DOHH2 (cell line): ENCODE measurements at regions not wholly inside any gene's neighbourhood (a gene's known extent, or its start where the extent isn't known, plus 50 kb on each side); places are given as distances from the start of the nearest gene placed in this dataset.

Experiments used
- H3F3A ChIP-seq: fragments of 200-600 bp; sonication (generic), shearing (Covaris generic); 2 replicates; pipeline ENCODE4 v1.6.0; 2016; ENCODE audit warnings: antibody characterized with exemption, mild to moderate bottlenecking; ENCODE audit not compliant: control insufficient read depth, insufficient read depth
- H3K27ac ChIP-seq: fragments of 200-600 bp; sonication (generic); 2 replicates; pipeline ENCODE4 v1.5.1; 2014; ENCODE audit warnings: low read depth, mild to moderate bottlenecking, low read length, moderate library complexity
- H3K27me3 ChIP-seq: fragments of 200-600 bp; sonication (generic); 2 replicates; pipeline ENCODE4 v1.6.1; 2014; ENCODE audit warnings: mild to moderate bottlenecking, low read length, mixed read lengths; ENCODE audit not compliant: control insufficient read depth
- H3K36me3 ChIP-seq: fragments of 200-600 bp; sonication (generic); 2 replicates; pipeline ENCODE4 v1.6.1; 2014; ENCODE audit warnings: mild to moderate bottlenecking, low read length, moderate library complexity, mixed read lengths; ENCODE audit not compliant: control insufficient read depth
- H3K4me1 ChIP-seq: fragments of 200-600 bp; sonication (generic); 2 replicates; pipeline ENCODE4 v1.6.1; 2014; ENCODE audit warnings: mild to moderate bottlenecking, low read length, mixed read lengths; ENCODE audit not compliant: control insufficient read depth
- H3K4me2 ChIP-seq: fragments of 200-600 bp; sonication (generic); 2 replicates; pipeline ENCODE4 v1.6.0; 2014; ENCODE audit warnings: mild to moderate bottlenecking, low read length, moderate library complexity
- H3K4me3 ChIP-seq: fragments of 200-600 bp; sonication (generic); 2 replicates; pipeline ENCODE4 v1.5.1; 2014; ENCODE audit warnings: mild to moderate bottlenecking, low read length, mixed read lengths
- H3K79me2 ChIP-seq: fragments of 200-600 bp; sonication (generic); 2 replicates; pipeline ENCODE4 v1.6.1; 2014; ENCODE audit warnings: mild to moderate bottlenecking, low read length, mixed read lengths; ENCODE audit not compliant: control insufficient read depth
- H3K9me2 ChIP-seq: fragments of 200-600 bp; sonication (generic); replicated peaks from 2 replicates; pipeline ENCODE4 v1.6.1; 2014; ENCODE audit warnings: mild to moderate bottlenecking, low read length, mixed read lengths; ENCODE audit not compliant: control insufficient read depth
- H3K9me3 ChIP-seq: fragments of 200-600 bp; sonication (generic); 2 replicates; pipeline ENCODE4 v1.6.1; 2014; ENCODE audit warnings: antibody characterized with exemption, low read length, mixed read lengths; ENCODE audit not compliant: control insufficient read depth, insufficient read depth
- H4K20me1 ChIP-seq: fragments of 200-600 bp; sonication (generic); 2 replicates; pipeline ENCODE4 v1.6.0; 2014; ENCODE audit warnings: low read depth, mild to moderate bottlenecking, antibody characterized with exemption, low read length, moderate library complexity; ENCODE audit not compliant: control insufficient read depth, insufficient read depth
- CTCF ChIP-seq: fragments of 200-600 bp; sonication (generic); IDR thresholded peaks from one replicate; pipeline ENCODE4 v1.5.1; 2014; ENCODE audit warnings: antibody characterized with exemption, mild to moderate bottlenecking, low read depth, low read length; ENCODE audit not compliant: poor library complexity, severe bottlenecking
- EZH2phosphoT487 ChIP-seq: fragments of 200-600 bp; sonication (generic); IDR thresholded peaks from 2 replicates; pipeline ENCODE4 v1.6.1; 2017; ENCODE audit warnings: borderline replicate concordance, mild to moderate bottlenecking, antibody characterized with exemption, low read length, moderate library complexity, mixed read lengths

- no peaks in the 10 kb centered on the region for H3K9me2 ChIP-seq
Observed at GRCh38 chr1:34312359-34312758, 135.7 kb downstream of the C1orf94 start.

GRCh38 chr1:34315974-34316373 lies 139.3 kb downstream of the C1orf94 start:
- no peaks in the 10 kb centered on the region for H3K9me2 ChIP-seq
- H3K9me3 ChIP-seq: no peaks in the 10 kb centered on the region; the same call in 1 of the 2 replicates
- no peaks in the 10 kb centered on the region for H4K20me1 ChIP-seq
- H3K4me3 ChIP-seq: no peak overlapping the region
- no peaks in the 10 kb centered on the region for H3K27me3 ChIP-seq
- H3K4me2 ChIP-seq: no peak overlapping the region
- H3K36me3 ChIP-seq: no peaks in the 10 kb centered on the region
- TF ChIP-seq CTCF (no peak), EZH2phosphoT487 (no peak)
- H3K27ac ChIP-seq: no peak overlapping the region
- H3K79me2 ChIP-seq: no peaks in the 10 kb centered on the region
- no peaks in the 10 kb centered on the region for H3F3A ChIP-seq
- no peaks in the 10 kb centered on the region for H3K4me1 ChIP-seq

More at GRCh38 chr1:34312359-34312758, 135.7 kb downstream of the C1orf94 start:
- no peaks in the 10 kb centered on the region for H4K20me1 ChIP-seq
- TF ChIP-seq EZH2phosphoT487 (no peak), CTCF (no peak)
- H3K9me3 ChIP-seq: no peaks in the 10 kb centered on the region; the same call in 1 of the 2 replicates
- no peaks in the 10 kb centered on the region for H3K36me3 ChIP-seq
- no peaks in the 10 kb centered on the region for H3K79me2 ChIP-seq
- H3K4me2 ChIP-seq: no peak overlapping the region
- H3K27ac ChIP-seq: no peak overlapping the region
- no peaks in the 10 kb centered on the region for H3F3A ChIP-seq
- no peak overlapping the region for H3K4me3 ChIP-seq
- H3K4me1 ChIP-seq: no peaks in the 10 kb centered on the region
- no peaks in the 10 kb centered on the region for H3K27me3 ChIP-seq

DNA sequence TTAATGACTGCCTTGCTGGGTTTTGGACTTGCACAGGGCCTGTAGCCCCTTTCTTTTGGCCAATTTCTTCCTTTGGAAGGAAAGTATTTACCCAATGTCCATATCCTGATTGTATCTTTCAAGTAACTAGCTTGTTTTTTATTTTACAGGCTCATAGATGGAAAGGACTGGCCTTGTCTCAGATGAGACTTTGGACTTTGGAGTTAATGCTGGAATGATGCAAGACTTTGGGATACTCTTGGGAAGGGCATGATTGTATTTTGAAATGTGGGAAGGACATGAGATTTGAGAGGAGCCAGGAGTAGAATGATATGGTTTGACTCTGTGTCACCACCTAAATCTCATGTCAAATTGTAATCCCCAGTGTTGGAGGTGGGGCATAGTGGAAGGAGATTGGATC lies 140.1 kb downstream of the C1orf94 start:
- Histone ChIP-seq H3K9me3 (no peaks in the 10 kb centered on the region; the same call in 1 of the 2 replicates), H3K4me3 (no peak overlapping the region), H3K27ac (no peak overlapping the region), H3K4me1 (no peaks in the 10 kb centered on the region), H3F3A (no peaks in the 10 kb centered on the region), H4K20me1 (no peaks in the 10 kb centered on the region), H3K36me3 (no peaks in the 10 kb centered on the region), H3K79me2 (no peaks in the 10 kb centered on the region), H3K27me3 (no peaks in the 10 kb centered on the region), H3K9me2 (no peaks in the 10 kb centered on the region), H3K4me2 (no peak overlapping the region)
- TF ChIP-seq CTCF (no peak), EZH2phosphoT487 (no peak)

DNA sequence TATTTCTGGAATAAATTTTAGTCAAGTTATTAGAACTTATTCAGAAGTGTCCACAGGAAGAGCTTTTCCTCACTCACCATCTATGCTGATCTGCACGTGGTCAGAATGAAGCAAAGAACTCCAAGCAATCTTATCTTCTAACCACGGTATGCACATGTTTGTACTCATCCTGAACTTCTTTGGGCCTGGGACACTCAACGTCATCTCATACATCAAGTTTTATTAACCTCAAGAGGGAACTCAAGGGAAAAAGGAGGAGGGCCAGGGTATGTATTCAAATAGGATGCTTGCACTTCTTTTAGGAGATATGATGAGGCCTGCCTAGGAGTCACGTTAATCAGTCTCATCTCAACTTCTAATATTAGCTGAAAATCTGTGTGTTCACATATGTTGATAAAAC lies 142.5 kb downstream of the C1orf94 start:
- Histone ChIP-seq H3K9me2 (no peaks in the 10 kb centered on the region), H3K4me1 (no peaks in the 10 kb centered on the region), H3K36me3 (no peaks in the 10 kb centered on the region), H3F3A (no peaks in the 10 kb centered on the region), H4K20me1 (no peaks in the 10 kb centered on the region), H3K27ac (no peak overlapping the region), H3K79me2 (no peaks in the 10 kb centered on the region), H3K9me3 (no peaks in the 10 kb centered on the region; the same call in 1 of the 2 replicates), H3K27me3 (no peaks in the 10 kb centered on the region), H3K4me3 (no peak overlapping the region), H3K4me2 (no peak overlapping the region)
- TF ChIP-seq EZH2phosphoT487 (no peak), CTCF (no peak)
